Astrocyte of the cerebellum (primary cell): ENCODE measurements at regions not wholly inside any gene's neighbourhood (a gene's known extent, or its start where the extent isn't known, plus 50 kb on each side); places are given as distances from the start of the nearest gene placed in this dataset.
"Not testable (repeated sequence)": the region's sequence is repeated elsewhere in the genome, so short reads cannot be mapped to it uniquely, and the experiment has no call there.

Source experiments
- DNase-seq: peaks from one replicate; pipeline ENCODE4 v3.0.0-alpha.2; 2011; ENCODE audit warnings: low read depth
- H3K4me3 ChIP-seq: 2 replicates; pipeline ENCODE4 v1.5.1; 2011; ENCODE audit warnings: mild to moderate bottlenecking, low read depth, low read length, moderate library complexity
- CTCF ChIP-seq: IDR thresholded peaks from 2 replicates; pipeline ENCODE4 v1.5.1; 2012; ENCODE audit warnings: low read length, low read depth, moderate library complexity, mild to moderate bottlenecking; ENCODE audit errors: missing control alignments
- in situ Hi-C: cut with HindIII; loops from 2 replicates; pipeline ENCODE4 v1.10.0; 2017; ENCODE audit warnings: low sequenced_read_pairs

GRCh38 chr18:29383311-29384273 lies 1206.7 kb upstream of the CDH2 start:
- TF ChIP-seq CTCF = no peak
- peak; percentile 42 for DNase-seq
- in situ Hi-C loops = no loop called here
- H3K4me3 ChIP-seq = no peak overlapping the region

- in situ Hi-C loops = no loop called here
- DNase-seq = no peak
Observed at GRCh38 chr18:29378651-29379136, 1201.8 kb upstream of the CDH2 start.

GRCh38 chr18:29377346-29377745 lies 1200.4 kb upstream of the CDH2 start:
- TF ChIP-seq CTCF = no peak
- DNase-seq = peak; percentile 41
- no peak overlapping the region for H3K4me3 ChIP-seq
- in situ Hi-C loops = no loop called here

More at GRCh38 chr18:29378651-29379136, 1201.8 kb upstream of the CDH2 start:
- no peak overlapping the region for H3K4me3 ChIP-seq
- no peak for TF ChIP-seq CTCF

- TF ChIP-seq CTCF = no peak
- H3K4me3 ChIP-seq = no peak overlapping the region
- in situ Hi-C loops = no loop called here
- DNase-seq = no peak
Observed at GRCh38 chr18:29373000-29373399, 1196.1 kb upstream of the CDH2 start.

- TF ChIP-seq CTCF = no peak
- no peak for DNase-seq
- no peak overlapping the region for H3K4me3 ChIP-seq
- in situ Hi-C loops = no loop called here
Observed at GRCh38 chr18:29361843-29362242, 1184.9 kb upstream of the CDH2 start.

- H3K4me3 ChIP-seq, DNase-seq, in situ Hi-C loops: not testable (repeated sequence)
Observed at GRCh38 chr18:29360659-29361058, 1183.7 kb upstream of the CDH2 start.

- in situ Hi-C loops, DNase-seq, H3K4me3 ChIP-seq: not testable (repeated sequence)
Observed at GRCh38 chr18:29359222-29359621, 1182.3 kb upstream of the CDH2 start.
